ENCODE measurements at regions not wholly inside any gene's neighbourhood (a gene's known extent, or its start where the extent isn't known, plus 50 kb on each side); places are given as distances from the start of the nearest gene placed in this dataset.

DNA sequence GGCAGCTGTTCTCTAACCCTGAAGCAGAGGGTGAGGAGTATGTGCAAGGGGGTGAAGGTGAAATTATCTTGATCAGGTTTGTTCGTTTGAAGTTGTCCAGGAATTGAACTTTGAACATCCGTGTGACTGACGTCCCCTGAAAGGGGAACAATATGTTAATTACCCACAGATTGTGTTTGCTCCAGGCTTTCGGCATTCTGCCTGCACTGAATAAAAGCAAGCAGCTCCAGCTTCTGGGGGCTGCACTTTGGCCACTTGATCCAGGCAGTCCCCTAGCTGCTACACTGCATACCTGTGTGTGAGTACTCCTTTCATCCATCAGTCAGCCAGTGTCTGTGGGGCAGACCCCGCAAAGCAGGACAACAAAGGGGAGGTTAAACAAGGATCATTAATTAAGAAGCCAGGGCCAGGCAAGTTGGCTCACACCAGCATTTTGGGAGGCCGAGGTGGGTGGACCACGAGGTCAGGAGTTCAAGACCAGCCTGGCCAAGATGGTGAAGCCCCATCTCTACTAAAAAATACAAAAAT, 104.8 kb upstream of the BTN3A2 start:
- Histone ChIP-seq H3K4me3 (no peak overlapping the region), H3K27ac (ENCODE audit: low read depth) (no peak overlapping the region), H3K27me3 (ENCODE audit: insufficient read depth) (no peaks in the 10 kb centered on the region), H3F3A (replicated peaks; ENCODE audit: low read depth) (no peaks in the 10 kb centered on the region), H3K36me3 (ENCODE audit: insufficient read depth) (no peaks in the 10 kb centered on the region), H4K20me1 (replicated peaks; ENCODE audit: insufficient read depth) (no peaks in the 10 kb centered on the region), H3K4me2 (no peak overlapping the region), H3K4me1 (ENCODE audit: insufficient read depth) (peaks cover 18% of the 10 kb centered on the region), H2AFZ (no peak overlapping the region), H3K9me2 (ENCODE audit: insufficient read depth) (no peaks in the 10 kb centered on the region), H3K79me2 (replicated peaks; ENCODE audit: insufficient read depth) (no peaks in the 10 kb centered on the region)
- Mint-ChIP-seq H3K9me3 (no peaks in the 10 kb centered on the region), H3K4me1 (peaks cover 39% of the 10 kb centered on the region), H3K4me3 (no peak overlapping the region), H3K27ac (peak overlapping the region; percentile 56; the same call in 1 of the 2 replicates), H3K27me3 (ENCODE audit: insufficient read depth, low read depth, poor library complexity) (peaks cover 2% of the 10 kb centered on the region), H3K36me3 (ENCODE audit: low read depth) (no peaks in the 10 kb centered on the region)
- ATAC-seq (no peak), DNase-seq (ENCODE audit: low spot score) (no peak)
- TF ChIP-seq, protein P1, sequence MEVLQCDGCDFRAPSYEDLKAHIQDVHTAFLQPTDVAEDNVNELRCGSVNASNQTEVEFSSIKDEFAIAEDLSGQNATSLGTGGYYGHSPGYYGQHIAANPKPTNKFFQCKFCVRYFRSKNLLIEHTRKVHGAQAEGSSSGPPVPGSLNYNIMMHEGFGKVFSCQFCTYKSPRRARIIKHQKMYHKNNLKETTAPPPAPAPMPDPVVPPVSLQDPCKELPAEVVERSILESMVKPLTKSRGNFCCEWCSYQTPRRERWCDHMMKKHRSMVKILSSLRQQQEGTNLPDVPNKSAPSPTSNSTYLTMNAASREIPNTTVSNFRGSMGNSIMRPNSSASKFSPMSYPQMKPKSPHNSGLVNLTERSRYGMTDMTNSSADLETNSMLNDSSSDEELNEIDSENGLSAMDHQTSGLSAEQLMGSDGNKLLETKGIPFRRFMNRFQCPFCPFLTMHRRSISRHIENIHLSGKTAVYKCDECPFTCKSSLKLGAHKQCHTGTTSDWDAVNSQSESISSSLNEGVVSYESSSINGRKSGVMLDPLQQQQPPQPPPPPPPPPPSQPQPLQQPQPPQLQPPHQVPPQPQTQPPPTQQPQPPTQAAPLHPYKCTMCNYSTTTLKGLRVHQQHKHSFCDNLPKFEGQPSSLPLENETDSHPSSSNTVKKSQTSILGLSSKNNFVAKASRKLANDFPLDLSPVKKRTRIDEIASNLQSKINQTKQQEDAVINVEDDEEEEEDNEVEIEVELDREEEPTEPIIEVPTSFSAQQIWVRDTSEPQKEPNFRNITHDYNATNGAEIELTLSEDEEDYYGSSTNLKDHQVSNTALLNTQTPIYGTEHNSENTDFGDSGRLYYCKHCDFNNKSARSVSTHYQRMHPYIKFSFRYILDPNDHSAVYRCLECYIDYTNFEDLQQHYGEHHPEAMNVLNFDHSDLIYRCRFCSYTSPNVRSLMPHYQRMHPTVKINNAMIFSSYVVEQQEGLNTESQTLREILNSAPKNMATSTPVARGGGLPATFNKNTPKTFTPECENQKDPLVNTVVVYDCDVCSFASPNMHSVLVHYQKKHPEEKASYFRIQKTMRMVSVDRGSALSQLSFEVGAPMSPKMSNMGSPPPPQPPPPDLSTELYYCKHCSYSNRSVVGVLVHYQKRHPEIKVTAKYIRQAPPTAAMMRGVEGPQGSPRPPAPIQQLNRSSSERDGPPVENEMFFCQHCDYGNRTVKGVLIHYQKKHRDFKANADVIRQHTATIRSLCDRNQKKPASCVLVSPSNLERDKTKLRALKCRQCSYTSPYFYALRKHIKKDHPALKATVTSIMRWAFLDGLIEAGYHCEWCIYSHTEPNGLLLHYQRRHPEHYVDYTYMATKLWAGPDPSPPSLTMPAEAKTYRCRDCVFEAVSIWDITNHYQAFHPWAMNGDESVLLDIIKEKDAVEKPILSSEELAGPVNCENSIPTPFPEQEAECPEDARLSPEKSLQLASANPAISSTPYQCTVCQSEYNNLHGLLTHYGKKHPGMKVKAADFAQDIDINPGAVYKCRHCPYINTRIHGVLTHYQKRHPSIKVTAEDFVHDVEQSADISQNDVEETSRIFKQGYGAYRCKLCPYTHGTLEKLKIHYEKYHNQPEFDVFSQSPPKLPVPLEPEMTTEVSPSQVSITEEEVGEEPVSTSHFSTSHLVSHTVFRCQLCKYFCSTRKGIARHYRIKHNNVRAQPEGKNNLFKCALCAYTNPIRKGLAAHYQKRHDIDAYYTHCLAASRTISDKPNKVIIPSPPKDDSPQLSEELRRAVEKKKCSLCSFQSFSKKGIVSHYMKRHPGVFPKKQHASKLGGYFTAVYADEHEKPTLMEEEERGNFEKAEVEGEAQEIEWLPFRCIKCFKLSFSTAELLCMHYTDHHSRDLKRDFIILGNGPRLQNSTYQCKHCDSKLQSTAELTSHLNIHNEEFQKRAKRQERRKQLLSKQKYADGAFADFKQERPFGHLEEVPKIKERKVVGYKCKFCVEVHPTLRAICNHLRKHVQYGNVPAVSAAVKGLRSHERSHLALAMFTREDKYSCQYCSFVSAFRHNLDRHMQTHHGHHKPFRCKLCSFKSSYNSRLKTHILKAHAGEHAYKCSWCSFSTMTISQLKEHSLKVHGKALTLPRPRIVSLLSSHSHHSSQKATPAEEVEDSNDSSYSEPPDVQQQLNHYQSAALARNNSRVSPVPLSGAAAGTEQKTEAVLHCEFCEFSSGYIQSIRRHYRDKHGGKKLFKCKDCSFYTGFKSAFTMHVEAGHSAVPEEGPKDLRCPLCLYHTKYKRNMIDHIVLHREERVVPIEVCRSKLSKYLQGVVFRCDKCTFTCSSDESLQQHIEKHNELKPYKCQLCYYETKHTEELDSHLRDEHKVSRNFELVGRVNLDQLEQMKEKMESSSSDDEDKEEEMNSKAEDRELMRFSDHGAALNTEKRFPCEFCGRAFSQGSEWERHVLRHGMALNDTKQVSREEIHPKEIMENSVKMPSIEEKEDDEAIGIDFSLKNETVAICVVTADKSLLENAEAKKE (CRISPR knock-in tag; IDR thresholded peaks at IDR 0.05): no peak
- TF ChIP-seq, protein P2, sequence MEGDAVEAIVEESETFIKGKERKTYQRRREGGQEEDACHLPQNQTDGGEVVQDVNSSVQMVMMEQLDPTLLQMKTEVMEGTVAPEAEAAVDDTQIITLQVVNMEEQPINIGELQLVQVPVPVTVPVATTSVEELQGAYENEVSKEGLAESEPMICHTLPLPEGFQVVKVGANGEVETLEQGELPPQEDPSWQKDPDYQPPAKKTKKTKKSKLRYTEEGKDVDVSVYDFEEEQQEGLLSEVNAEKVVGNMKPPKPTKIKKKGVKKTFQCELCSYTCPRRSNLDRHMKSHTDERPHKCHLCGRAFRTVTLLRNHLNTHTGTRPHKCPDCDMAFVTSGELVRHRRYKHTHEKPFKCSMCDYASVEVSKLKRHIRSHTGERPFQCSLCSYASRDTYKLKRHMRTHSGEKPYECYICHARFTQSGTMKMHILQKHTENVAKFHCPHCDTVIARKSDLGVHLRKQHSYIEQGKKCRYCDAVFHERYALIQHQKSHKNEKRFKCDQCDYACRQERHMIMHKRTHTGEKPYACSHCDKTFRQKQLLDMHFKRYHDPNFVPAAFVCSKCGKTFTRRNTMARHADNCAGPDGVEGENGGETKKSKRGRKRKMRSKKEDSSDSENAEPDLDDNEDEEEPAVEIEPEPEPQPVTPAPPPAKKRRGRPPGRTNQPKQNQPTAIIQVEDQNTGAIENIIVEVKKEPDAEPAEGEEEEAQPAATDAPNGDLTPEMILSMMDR (conservative IDR thresholded peaks at IDR 0.05; ENCODE audit: low read depth in 2 of 2): no peak
- TF ChIP-seq JUNB (IDR thresholded peaks at IDR 0.05; ENCODE audit: unreplicated experiment) (no peak), EZH2phosphoT487 (IDR thresholded peaks at IDR 0.05; ENCODE audit: unreplicated experiment) (no peak), POLR2AphosphoS5 (IDR thresholded peaks at IDR 0.05; ENCODE audit: low read depth) (no peak), STAT1 (IDR thresholded peaks at IDR 0.05; ENCODE audit: unreplicated experiment) (no peak)
- TF ChIP-seq, protein P3, sequence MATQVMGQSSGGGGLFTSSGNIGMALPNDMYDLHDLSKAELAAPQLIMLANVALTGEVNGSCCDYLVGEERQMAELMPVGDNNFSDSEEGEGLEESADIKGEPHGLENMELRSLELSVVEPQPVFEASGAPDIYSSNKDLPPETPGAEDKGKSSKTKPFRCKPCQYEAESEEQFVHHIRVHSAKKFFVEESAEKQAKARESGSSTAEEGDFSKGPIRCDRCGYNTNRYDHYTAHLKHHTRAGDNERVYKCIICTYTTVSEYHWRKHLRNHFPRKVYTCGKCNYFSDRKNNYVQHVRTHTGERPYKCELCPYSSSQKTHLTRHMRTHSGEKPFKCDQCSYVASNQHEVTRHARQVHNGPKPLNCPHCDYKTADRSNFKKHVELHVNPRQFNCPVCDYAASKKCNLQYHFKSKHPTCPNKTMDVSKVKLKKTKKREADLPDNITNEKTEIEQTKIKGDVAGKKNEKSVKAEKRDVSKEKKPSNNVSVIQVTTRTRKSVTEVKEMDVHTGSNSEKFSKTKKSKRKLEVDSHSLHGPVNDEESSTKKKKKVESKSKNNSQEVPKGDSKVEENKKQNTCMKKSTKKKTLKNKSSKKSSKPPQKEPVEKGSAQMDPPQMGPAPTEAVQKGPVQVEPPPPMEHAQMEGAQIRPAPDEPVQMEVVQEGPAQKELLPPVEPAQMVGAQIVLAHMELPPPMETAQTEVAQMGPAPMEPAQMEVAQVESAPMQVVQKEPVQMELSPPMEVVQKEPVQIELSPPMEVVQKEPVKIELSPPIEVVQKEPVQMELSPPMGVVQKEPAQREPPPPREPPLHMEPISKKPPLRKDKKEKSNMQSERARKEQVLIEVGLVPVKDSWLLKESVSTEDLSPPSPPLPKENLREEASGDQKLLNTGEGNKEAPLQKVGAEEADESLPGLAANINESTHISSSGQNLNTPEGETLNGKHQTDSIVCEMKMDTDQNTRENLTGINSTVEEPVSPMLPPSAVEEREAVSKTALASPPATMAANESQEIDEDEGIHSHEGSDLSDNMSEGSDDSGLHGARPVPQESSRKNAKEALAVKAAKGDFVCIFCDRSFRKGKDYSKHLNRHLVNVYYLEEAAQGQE (IDR thresholded peaks at IDR 0.05; ENCODE audit: unreplicated experiment): no peak
